BLaER1 treated with 17β-estradiol and CSF1 and Interleukin-3, amounts not matched to agents 10 nM and 100 nM (cell line): ENCODE measurements at regions not wholly inside any gene's neighbourhood (a gene's known extent, or its start where the extent isn't known, plus 50 kb on each side); places are given as distances from the start of the nearest gene placed in this dataset.
A peak's percentile ranks its signal among the peaks of the same experiment; 100 is the strongest.

Experiments used
- H3K27ac ChIP-seq, 11 experiments: shearing (Covaris generic); formaldehyde crosslinking; 2 replicates each; pipeline ENCODE4 v1.8.1; 2022
- H3K27me3 ChIP-seq, 11 experiments: shearing (Covaris generic); formaldehyde crosslinking; 2 replicates each; pipeline ENCODE4 v1.8.1; 2022
- H3K36me3 ChIP-seq, 11 experiments: shearing (Covaris generic); formaldehyde crosslinking; 2 replicates each; pipeline ENCODE4 v1.8.1; 2022
- H3K4me1 ChIP-seq, 10 experiments: shearing (Covaris generic); formaldehyde crosslinking; 2 replicates each; pipeline ENCODE4 v1.8.1; 2022
- H3K4me2 ChIP-seq, 11 experiments: shearing (Covaris generic); formaldehyde crosslinking; 2 replicates each; pipeline ENCODE4 v1.8.1; 2022
- H3K4me3 ChIP-seq, 10 experiments: shearing (Covaris generic); formaldehyde crosslinking; 2 replicates each; pipeline ENCODE4 v1.8.1; 2022
- H3K9ac ChIP-seq, 11 experiments: shearing (Covaris generic); formaldehyde crosslinking; 2 replicates each; pipeline ENCODE4 v1.8.1; 2022
- H3K9me3 ChIP-seq, 11 experiments: shearing (Covaris generic); formaldehyde crosslinking; replicated peaks in 1 of 11; 2 replicates each; pipeline ENCODE4 v1.8.1; 2022
- H4K20me1 ChIP-seq, 11 experiments: shearing (Covaris generic); formaldehyde crosslinking; 2 replicates each; pipeline ENCODE4 v1.8.1; 2022
- Cebpa-rat ChIP-seq, 11 experiments: shearing (Covaris generic); IDR thresholded peaks; 2 replicates each; pipeline ENCODE4 v1.8.1; 2022

DNA sequence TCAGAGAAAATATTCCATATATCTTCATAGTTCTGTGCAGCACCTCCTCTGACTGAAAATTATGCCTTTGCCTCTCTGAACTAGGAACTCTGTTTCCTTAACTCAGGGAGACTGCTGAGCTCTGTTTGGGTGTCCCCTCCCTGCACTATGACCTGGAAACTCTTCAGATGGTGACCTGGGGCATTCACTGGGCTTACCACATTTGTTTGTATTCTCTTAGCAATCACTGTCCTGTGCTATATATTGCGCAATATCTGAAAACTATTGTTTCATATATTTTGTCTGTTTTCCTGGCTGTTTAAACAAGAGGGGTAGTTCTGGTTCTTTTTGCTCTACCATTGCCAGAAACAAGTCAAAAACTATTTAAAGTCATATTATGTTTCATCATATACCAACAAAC, 181.8 kb upstream of the KIAA1217 start:
- no peaks in the 10 kb centered on the region for H3K9me3 ChIP-seq
- H3K4me2 ChIP-seq, result no peak overlapping the region
- no peak overlapping the region for H3K9ac ChIP-seq
- TF ChIP-seq Cebpa-rat (IDR thresholded peaks at IDR 0.05), result peak; percentile 90 to 99 (median 98)
- H3K36me3 ChIP-seq, result no peaks in the 10 kb centered on the region
- no peak overlapping the region for H3K4me3 ChIP-seq
- H4K20me1 ChIP-seq, result no peaks in the 10 kb centered on the region
- H3K27me3 ChIP-seq, result no peaks in the 10 kb centered on the region
- H3K4me1 ChIP-seq, result no peaks in the 10 kb centered on the region
- H3K27ac ChIP-seq, result no peak overlapping the region

DNA sequence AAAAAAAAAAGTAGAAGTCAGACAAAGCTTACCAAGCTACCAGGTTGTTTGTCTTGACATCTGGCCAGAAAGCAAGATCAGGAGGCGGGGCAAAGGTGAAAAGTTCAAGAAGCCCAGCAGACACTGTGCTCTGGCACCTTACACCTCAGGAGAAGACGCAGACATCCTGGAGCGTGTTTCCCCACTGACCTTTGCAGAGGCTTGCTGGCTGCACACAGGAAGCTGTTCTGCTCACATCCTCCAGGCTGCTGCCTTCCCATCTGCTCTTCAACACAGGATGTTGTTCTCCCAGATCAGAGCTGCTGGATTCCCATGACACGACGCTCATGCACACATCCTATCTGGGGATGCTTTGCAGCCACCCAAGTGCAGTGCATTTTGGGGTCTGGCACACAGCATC, 174.4 kb upstream of the KIAA1217 start:
- TF ChIP-seq Cebpa-rat (IDR thresholded peaks at IDR 0.05), result no peak
- no peak overlapping the region for H3K27ac ChIP-seq

DNA sequence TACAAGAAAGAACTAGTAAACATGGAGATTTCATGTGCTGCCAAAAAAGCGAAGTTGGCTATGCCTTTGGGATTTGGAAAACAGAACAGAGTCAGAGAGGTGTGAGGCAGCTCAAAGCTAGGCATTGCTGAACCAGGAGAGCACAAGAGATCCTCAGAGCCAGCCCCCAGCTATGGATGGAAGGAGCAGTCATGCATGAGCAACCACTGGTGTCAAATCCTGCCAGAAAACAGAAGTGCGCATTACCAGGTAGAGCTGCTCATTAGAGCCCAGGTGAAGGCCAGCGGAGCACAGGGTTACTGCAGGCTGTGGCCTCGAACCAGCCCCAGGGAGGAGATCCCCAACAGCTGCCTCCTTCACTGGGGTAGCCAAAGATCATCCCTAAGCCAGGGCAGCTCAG, 173.2 kb upstream of the KIAA1217 start:
- H3K4me3 ChIP-seq, result no peak overlapping the region
- no peaks in the 10 kb centered on the region for H3K27me3 ChIP-seq
- no peaks in the 10 kb centered on the region for H3K36me3 ChIP-seq
- no peak for TF ChIP-seq Cebpa-rat (IDR thresholded peaks at IDR 0.05)
- no peaks in the 10 kb centered on the region for H3K9me3 ChIP-seq
- H3K4me2 ChIP-seq, result no peak overlapping the region
- peaks cover 0 to under 1% (median 0%) of the 10 kb centered on the region in 10 experiments; a peak in 1 of 20 replicates for H3K4me1 ChIP-seq
- H3K27ac ChIP-seq, result no peak overlapping the region
- no peaks in the 10 kb centered on the region for H4K20me1 ChIP-seq
- H3K9ac ChIP-seq, result no peak overlapping the region

More for the DNA sequence above, 174.4 kb upstream of the KIAA1217 start:
- no peaks in the 10 kb centered on the region for H3K4me1 ChIP-seq
- H3K27me3 ChIP-seq, result no peaks in the 10 kb centered on the region
- no peaks in the 10 kb centered on the region for H4K20me1 ChIP-seq
- H3K36me3 ChIP-seq, result no peaks in the 10 kb centered on the region
- no peaks in the 10 kb centered on the region for H3K9me3 ChIP-seq
- H3K9ac ChIP-seq, result no peak overlapping the region
- H3K4me2 ChIP-seq, result no peak overlapping the region
- H3K4me3 ChIP-seq, result no peak overlapping the region

DNA sequence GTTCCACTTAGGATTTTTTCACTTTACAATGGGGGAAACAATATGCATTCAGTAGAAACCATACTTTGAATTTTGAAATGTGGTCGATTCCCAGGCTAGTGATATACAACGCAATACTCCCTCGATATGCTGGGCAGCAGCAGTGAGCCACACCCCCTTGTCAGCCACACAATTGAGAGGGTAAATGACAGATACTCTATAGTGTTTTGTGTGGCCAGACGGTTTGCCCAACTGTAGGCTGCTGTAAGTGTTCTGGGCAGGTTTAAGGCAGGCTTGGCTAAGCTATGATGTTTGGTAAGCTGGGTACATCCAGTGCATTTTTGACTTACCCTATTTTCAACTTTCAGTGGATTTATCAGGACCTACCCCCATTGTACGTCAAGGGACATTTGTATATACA, 169.6 kb upstream of the KIAA1217 start:
- Histone ChIP-seq H3K9ac (no peak overlapping the region), H3K27me3 (no peaks in the 10 kb centered on the region), H3K4me3 (no peak overlapping the region), H3K36me3 (no peaks in the 10 kb centered on the region), H3K4me2 (no peak overlapping the region), H3K9me3 (no peaks in the 10 kb centered on the region), H4K20me1 (no peaks in the 10 kb centered on the region), H3K4me1 (peaks cover 0 to 4% (median 0%) of the 10 kb centered on the region in 10 experiments; a peak in 1 of 20 replicates), H3K27ac (no peak overlapping the region)
- TF ChIP-seq Cebpa-rat (IDR thresholded peaks at IDR 0.05), result no peak

GRCh38 chr10:24039897-24040296, 169.0 kb upstream of the KIAA1217 start:
- no peak overlapping the region for H3K4me3 ChIP-seq
- H3K27ac ChIP-seq, result no peak overlapping the region
- no peaks in the 10 kb centered on the region for H3K36me3 ChIP-seq
- no peaks in the 10 kb centered on the region for H3K9me3 ChIP-seq
- H3K27me3 ChIP-seq, result no peaks in the 10 kb centered on the region
- no peak for TF ChIP-seq Cebpa-rat (IDR thresholded peaks at IDR 0.05)
- H3K9ac ChIP-seq, result no peak overlapping the region
- peaks cover 0 to 4% (median 0%) of the 10 kb centered on the region in 10 experiments; a peak in 1 of 20 replicates for H3K4me1 ChIP-seq
- no peaks in the 10 kb centered on the region for H4K20me1 ChIP-seq
- H3K4me2 ChIP-seq, result no peak overlapping the region

DNA sequence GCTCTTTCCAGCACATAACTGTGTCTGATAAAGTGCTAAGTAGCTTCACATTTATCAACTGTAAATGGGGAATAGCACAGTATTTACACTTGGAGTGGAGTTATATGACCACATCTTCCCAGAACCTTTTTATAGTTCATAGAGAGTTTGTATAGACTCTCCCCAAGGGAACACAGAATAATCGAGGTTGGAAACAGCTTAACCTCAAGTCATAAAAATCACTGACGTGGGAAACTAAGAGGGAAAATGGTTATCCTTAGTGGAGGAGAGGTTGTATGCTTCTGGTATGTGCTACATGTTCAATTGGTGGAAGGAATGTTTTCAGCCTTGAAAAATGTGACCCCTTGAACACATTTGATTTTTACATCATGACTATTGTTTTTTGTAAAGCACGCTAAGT, 167.9 kb upstream of the KIAA1217 start:
- Histone ChIP-seq H3K4me2 (no peak overlapping the region), H3K9me3 (no peaks in the 10 kb centered on the region), H3K9ac (no peak overlapping the region), H3K36me3 (no peaks in the 10 kb centered on the region), H3K4me1 (peaks cover 0 to 4% (median 0%) of the 10 kb centered on the region in 10 experiments; a peak in 1 of 20 replicates), H3K4me3 (no peak overlapping the region), H3K27me3 (no peaks in the 10 kb centered on the region), H4K20me1 (no peaks in the 10 kb centered on the region), H3K27ac (no peak overlapping the region)
- TF ChIP-seq Cebpa-rat (IDR thresholded peaks at IDR 0.05), result no peak

DNA sequence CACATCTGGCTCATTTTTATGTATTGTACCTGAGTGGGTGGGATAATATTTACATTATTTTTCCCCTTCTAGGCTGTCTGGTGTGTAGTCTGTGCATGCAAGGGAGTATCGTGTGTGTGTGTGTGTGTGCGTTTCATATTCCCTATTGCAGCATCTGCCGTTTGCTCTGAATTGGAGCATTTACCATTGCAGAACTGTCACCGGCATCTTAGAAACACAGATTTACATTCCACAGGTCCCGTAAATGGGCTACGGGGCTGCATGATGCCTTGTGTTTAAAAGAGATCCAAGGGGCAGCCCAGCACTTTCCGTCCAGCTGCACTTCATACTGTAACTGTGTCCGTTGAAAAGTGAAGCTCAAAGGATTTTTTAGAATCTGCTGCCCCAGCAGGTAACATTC, 167.1 kb upstream of the KIAA1217 start:
- H3K27me3 ChIP-seq, result no peaks in the 10 kb centered on the region
- no peaks in the 10 kb centered on the region for H3K36me3 ChIP-seq
- no peak overlapping the region for H3K9ac ChIP-seq
- no peak for TF ChIP-seq Cebpa-rat (IDR thresholded peaks at IDR 0.05)
- no peak overlapping the region for H3K4me2 ChIP-seq
- H3K4me1 ChIP-seq, result peaks cover 0 to 8% (median 0%) of the 10 kb centered on the region in 10 experiments; a peak in 3 of 20 replicates
- no peaks in the 10 kb centered on the region for H3K9me3 ChIP-seq
- no peak overlapping the region for H3K4me3 ChIP-seq
- H4K20me1 ChIP-seq, result no peaks in the 10 kb centered on the region
- H3K27ac ChIP-seq, result no peak overlapping the region

DNA sequence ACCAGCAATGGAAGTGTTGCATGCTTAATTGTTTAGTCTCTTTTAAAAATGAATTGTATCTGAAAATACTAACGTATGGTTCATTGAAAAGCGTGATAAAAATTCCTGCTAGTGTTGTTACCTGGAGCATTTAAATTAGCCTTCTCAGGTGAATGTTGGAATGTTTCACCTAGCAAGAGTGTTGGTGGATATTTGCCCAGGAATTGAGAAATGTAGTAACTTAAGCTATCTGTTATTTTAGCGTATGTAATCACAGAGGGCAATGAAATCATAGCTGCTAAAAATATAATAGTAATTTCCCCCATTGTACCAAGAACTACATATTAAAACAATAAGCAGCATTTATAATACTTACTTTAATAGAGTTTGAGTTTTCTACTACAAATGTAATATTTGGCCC, 166.1 kb upstream of the KIAA1217 start:
- H4K20me1 ChIP-seq, result no peaks in the 10 kb centered on the region
- no peak overlapping the region for H3K9ac ChIP-seq
- H3K36me3 ChIP-seq, result no peaks in the 10 kb centered on the region
- H3K9me3 ChIP-seq, result no peaks in the 10 kb centered on the region
- H3K4me2 ChIP-seq, result no peak overlapping the region
- TF ChIP-seq Cebpa-rat (IDR thresholded peaks at IDR 0.05), result no peak
- no peaks in the 10 kb centered on the region for H3K27me3 ChIP-seq
- peaks cover 0 to 8% (median 0%) of the 10 kb centered on the region in 10 experiments; a peak in 3 of 20 replicates for H3K4me1 ChIP-seq
- H3K27ac ChIP-seq, result no peak overlapping the region
- H3K4me3 ChIP-seq, result no peak overlapping the region

DNA sequence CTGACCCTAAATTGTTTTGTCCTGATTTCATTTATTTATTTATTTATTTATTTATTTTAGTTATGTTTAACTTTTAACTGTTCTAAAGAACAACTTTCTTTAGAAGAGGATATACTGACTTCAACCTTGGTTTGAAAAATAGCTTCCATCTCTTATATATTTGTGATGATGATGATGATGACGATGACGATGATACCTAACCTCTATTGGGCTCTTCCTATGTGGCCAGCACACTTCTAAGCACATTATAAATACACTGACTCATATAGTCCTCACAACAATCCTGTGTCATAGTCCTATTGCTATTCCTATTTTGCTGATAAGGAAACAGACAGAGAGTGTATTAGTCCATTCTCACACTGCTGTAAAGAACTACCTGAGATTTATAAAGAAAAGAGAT, 162.9 kb upstream of the KIAA1217 start:
- TF ChIP-seq Cebpa-rat (IDR thresholded peaks at IDR 0.05), result no peak
- no peak overlapping the region for H3K9ac ChIP-seq
- H3K36me3 ChIP-seq, result no peaks in the 10 kb centered on the region
- peaks cover 7 to 21% (median 15%) of the 10 kb centered on the region in 11 experiments; a peak in 17 of 22 replicates for H3K9me3 ChIP-seq
- no peak overlapping the region for H3K27ac ChIP-seq
- H4K20me1 ChIP-seq, result no peaks in the 10 kb centered on the region
- no peak overlapping the region for H3K4me3 ChIP-seq
- no peaks in the 10 kb centered on the region for H3K27me3 ChIP-seq
- H3K4me2 ChIP-seq, result peak overlapping the region in 3 of 11 experiments; percentile 6 to 25 (median 21); a peak in 3 of 22 replicates
- H3K4me1 ChIP-seq, result peaks cover 0 to 7% (median 0%) of the 10 kb centered on the region in 10 experiments; a peak in 3 of 20 replicates

- TF ChIP-seq Cebpa-rat (IDR thresholded peaks at IDR 0.05), result no peak
Measured at GRCh38 chr10:24047176-24047575, 161.8 kb upstream of the KIAA1217 start.

More at GRCh38 chr10:24047176-24047575, 161.8 kb upstream of the KIAA1217 start:
- Histone ChIP-seq H3K4me2 (no peak overlapping the region), H3K9me3 (peaks cover 7 to 23% (median 15%) of the 10 kb centered on the region in 11 experiments; a peak in 17 of 22 replicates), H3K36me3 (no peaks in the 10 kb centered on the region), H3K4me1 (peaks cover 0 to 7% (median 0%) of the 10 kb centered on the region in 10 experiments; a peak in 3 of 20 replicates), H3K4me3 (no peak overlapping the region), H3K9ac (no peak overlapping the region), H3K27ac (no peak overlapping the region), H4K20me1 (no peaks in the 10 kb centered on the region), H3K27me3 (no peaks in the 10 kb centered on the region)
